GM19351 (cell line): ENCODE measurements at regions not wholly inside any gene's neighbourhood (a gene's known extent, or its start where the extent isn't known, plus 50 kb on each side); places are given as distances from the start of the nearest gene placed in this dataset.
A peak's percentile ranks its signal among the peaks of the same experiment; 100 is the strongest.

ENCODE experiments used
- ATAC-seq: cut with Tn5 transposase; IDR thresholded peaks from one replicate; pipeline ENCODE4 v1.9.1; 2021; ENCODE audit warnings: mild to moderate bottlenecking, moderate library complexity; ENCODE audit not compliant: unreplicated experiment

DNA sequence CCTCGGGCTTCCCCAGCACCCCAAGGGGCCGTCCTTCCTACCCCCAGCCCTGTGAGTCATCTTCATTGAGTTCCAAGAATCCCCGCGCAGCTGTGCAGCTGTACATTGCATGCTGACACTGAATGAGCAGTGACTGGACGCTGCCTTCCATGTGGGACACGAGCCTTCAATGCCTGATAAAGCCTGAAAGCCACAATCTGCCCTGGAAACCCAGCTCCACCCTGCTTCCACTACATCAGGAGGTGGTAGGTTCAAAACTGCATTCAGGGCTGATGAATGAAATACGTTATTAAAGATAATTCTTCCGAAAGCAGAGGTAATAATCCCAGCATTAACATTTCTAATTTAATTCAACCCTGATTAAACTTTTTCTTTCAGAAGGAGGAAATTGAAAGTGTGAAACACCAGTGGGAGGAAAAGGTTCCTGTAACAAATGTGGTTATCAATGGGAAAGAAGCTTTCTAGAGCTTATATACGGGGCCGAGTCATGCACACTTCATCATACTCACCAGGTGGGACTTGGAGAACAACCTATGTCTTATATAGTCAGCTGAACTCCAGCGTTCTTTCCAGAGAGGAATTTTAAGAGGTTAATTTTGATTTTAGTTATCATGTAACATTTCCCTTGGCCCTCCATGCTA is 360.1 kb downstream of the LPIN1 start:
- peak; percentile 66 for ATAC-seq

DNA sequence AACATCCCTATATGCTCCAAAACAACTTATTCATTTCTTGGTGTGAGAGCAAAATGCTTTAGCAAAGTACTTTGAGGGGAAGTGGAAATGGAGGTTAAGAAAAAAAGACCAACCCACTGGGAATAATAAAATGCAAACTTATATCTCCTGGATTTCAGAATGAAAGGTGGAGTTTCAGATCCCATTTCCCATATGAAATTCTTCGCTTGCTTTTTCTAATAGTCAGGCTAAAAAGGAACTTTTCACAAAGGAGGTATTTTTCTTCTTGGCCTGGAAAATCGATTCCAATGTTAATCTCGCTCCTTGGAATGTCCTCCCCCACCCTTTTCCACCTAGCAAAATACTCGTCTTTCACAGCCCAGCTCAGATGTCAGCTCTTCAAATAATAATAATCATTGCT is 360.9 kb downstream of the LPIN1 start:
- ATAC-seq, result no peak

DNA sequence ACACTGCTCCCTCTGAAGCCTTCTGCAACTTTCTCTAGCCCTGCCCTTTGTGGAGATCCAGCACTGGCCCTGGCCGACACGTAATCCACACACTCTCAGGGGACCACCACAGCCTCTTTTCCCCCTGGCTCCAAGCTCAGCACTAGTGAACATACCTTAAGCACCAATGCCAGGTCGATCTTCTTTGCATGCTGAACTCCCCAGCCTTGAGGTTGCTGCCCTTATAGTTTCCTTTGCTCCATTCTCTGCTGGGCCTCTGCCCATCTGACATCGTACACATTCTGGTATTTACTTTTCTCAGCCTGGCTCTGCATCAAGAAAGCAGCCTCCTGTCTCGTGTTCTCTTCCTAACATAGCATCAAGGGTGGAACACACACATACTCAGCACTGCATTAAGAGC is 361.5 kb downstream of the LPIN1 start:
- ATAC-seq, result no peak

DNA sequence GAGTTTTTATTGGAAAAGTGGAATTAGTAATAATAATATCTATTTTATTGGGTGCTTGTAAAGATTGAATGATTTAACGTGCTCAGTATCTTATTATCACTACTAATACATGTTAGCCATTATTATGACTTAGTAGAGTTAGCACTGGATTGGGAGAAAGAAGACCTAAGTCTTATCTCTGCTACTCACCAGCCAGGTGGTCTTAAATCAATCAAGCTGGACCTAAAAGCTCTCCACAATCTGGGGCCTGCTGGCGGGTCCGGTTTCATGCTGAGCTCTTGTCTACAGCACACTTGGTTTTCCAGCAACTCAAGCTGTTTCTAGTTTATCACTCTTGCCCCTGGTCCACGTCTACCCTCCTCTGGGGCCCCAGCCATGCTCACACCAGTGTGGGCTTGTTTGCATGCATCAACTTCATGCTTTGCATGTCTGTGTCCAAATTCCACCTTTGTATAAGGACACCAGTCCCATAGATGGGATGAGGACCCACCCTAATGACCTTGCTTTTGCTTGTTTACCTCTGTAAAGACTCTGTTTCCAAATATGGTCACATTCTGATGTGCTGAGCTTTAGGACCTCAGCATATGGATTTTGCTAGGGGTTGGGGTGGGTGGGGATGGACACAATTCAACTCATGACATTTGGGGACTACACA is 363.1 kb downstream of the LPIN1 start:
- ATAC-seq, result no peak

DNA sequence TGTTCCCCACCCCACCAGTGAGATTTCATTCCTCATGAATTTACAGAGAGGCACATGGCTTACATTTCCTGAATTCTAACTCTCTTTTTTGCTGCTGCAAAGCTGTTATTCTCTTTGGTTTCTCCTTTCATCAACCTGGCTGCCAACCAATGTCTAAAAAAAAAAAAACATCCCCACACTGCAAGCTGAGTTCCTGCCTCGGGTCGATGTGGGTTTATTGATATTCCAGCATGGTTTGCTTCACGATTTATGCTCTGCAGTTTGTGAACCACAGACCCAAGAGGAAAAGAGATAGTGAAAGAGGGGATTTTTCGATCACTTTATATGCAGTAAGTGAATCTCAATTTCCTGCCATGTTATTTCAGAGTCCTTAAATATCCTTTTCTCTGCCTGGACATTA is 363.6 kb downstream of the LPIN1 start:
- no peak for ATAC-seq

DNA sequence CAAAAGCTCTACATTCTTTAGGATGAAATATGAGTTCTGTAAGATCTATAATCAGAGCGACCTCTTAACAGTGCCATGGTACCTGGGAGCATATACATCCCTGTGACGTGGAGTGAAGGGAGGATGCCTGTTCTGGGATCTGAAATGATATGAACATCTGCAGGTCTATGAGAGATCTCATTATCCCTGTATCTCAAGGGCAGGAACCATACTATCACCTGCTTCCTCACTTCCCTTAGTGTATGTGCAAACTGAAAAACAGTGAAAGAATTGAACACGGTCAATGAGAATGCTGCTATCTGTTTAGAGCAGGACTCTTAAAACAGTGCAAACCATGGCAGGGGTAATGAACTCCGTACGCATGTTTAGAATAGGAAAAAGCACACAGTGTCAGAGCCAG is 364.0 kb downstream of the LPIN1 start:
- no peak for ATAC-seq

DNA sequence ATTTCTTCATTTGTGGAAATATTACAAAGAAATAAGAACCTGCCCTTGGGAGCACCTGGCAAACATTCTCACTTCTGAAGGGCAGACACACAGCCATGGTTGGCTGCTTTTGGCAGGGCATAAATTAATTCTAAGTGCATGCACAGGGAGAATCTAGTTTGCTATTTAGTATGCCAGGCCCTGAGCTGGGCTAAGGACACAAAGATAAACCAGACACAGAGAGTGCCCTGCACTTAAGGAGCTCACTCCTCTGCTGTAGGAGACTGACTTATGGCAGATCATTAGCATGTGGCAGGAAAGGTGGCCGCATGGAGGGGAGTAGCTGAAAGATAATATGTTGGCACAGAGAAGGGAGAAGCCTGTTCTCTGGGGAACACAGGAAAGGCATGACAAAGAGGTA is 367.0 kb downstream of the LPIN1 start:
- no peak for ATAC-seq

DNA sequence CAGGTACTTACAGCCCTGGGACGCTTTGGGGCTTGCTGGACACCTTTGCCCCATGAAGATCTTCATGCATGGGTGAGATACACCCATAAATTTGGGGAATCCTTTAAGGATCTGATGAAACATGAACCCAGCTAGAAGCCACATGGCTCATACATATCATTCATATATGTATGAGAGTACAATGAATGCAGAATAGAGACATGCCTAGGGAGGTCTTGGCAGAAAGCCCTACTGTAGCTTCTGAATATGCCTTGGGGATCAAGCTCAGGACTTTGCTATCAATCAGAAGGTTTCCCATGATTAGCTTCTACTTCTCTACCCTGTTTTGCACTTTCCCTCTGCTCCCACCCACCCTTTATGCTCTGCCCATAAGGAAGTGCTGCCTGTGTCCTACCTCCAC is 368.4 kb downstream of the LPIN1 start:
- ATAC-seq, result no peak

DNA sequence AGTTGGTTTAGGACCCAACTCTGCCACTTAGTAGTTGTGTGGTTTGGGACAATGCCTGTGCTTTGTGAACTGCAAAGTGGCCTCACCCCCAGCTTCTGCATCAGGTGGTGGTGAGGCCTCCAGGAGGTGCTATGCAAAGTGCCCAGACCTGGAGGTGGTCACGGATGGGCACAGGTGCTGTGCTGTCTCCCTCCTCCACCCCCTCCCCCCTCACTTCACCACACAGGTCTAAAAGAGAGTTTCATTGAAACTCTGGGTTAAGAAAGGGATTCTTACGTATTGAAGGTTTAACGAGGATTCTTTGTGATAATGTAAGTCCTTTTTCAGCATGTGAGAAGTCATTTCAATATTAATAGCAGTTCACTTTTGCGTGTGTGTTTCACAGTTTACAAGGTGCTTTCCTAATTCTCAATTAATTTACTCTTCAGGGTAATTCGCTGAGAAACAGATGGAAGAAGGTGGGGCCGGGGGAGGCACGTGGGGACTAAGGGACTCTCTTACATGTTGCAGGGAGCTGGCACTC is 369.9 kb downstream of the LPIN1 start:
- ATAC-seq, result peak; percentile 84

DNA sequence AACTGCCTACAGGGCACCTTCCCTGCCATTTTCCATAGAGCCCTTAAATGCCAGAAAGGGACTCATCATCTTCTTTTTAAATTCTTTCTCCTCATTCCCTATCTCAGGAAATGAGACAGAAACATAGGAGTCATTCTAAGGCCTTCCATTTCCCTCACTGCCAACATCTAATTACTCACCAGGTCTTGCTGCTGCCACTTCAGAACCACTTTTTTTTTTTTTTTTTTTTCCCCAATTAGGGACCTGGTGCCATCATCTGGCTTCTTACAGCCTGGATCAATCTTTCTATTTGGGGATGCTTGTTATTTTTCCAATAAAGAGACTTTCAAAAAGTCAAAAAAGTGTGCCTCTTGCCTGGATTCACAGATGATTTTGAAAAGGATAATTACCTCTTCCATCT is 373.4 kb downstream of the LPIN1 start:
- ATAC-seq, result no peak

DNA sequence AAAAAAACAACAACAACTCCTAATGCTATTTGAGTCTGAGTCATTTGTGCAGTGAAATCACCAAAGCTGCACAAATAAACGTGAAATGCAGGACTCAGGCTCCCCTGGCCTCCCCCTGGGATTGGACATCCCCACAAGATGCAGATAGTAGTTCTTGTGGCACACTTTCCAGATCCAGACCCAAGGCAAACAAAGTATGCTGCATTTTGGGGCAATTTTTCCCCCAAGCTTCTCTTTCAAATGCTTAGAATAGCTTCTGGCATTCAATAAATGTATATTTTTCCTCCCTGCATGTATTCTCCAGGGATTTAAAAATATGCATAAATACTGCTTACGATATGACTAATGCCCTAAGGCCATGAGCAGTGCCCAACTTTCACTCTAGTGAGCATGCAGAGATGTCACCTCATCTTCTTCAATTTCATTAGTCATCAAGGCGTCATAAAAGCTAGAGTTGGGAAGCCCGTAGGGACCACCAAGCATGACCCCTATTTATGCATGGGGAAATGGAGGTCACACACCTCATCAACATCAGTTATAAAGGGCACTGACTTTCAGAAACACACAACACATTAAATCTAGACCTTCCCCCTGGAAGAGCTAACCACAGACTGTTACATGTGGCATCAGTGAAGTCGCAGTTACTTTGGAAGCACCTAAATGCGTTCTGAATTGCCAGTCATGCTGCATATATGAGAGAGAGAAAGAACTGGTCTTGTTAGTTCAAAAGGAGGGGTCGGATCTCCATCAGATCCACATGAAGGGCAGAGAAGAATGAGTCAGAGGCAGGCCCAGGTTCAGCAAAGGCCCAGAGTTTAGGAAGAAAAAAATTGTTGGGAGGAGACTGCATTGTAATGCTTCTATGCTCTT is 374.1 kb downstream of the LPIN1 start:
- no peak for ATAC-seq

DNA sequence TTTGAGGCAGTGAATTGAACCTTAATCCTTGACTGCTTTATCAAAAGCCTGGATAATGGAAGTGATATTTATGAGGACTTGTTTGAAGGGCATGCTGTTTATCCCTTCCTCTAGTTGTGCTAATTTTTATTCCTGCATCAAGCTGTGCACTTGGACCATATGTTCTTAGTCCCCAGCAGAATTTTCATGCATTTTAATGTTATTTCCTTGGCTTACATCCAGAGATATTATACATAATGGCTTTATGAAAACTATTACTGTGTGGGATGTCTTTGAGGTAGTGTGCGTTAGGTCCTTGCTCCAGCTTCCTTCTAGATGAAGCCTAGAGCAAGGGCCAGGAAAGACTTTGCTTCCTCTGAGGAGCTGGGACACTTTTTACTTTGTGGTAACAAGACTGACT is 378.4 kb downstream of the LPIN1 start:
- no peak for ATAC-seq

DNA sequence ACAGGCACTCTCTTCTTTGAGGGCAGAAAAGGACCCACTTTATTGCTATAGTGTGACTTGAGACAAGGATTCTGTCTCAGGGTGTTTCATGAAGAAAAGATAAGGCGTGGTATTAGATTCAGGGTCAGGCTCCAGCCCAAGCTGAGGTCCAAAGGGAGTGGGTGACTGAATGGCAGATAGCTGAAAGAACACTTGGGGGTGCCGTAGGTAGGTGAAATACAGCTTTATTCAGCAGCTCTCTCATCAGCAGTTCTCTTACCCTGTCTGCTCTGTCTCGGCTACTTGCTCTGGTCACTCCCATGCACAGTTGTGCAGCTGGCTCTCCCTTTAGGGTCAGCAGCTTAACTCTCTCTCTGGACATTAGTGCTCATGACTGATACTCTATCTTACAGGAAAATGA is 379.9 kb downstream of the LPIN1 start:
- no peak for ATAC-seq

DNA sequence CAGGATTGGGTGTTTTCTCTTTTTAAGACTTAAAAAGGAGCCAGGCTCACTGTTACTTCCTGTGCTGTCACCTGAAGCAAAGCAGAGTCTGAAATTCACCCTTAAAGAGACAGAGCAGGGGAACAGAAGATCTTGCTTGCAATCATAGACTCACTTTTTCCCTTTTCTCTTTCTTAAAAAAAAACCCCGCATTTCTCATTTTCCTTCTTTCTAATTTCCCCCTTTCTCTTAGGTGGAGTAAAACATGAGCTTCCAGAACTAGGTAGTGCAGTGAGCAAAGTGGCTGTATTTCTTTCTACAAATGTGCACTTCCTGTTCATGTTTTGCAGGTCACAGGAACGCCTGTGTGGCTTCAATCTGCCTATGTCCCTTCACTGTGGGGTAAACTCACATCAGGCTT is 381.2 kb downstream of the LPIN1 start:
- ATAC-seq, result peak; percentile 53

DNA sequence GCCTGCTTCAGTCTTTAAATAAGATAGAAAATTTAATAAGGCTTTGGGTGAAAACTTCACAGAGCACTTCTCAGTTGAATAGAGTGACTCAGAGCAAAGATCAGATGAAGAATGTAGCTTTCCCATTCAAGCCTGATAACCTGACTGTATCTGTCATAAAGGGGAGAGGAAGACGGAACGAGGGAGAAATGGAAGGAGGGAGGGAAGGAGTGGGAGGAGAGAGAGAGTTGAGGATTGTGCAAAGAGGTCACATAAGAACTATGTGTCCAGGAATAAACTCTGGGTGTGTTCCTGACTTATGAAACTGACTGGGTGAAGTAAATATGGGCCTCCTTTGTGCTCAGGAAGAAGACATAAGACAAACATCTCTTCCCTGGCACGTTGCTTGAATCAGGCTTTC is 385.5 kb downstream of the LPIN1 start:
- ATAC-seq, result no peak

DNA sequence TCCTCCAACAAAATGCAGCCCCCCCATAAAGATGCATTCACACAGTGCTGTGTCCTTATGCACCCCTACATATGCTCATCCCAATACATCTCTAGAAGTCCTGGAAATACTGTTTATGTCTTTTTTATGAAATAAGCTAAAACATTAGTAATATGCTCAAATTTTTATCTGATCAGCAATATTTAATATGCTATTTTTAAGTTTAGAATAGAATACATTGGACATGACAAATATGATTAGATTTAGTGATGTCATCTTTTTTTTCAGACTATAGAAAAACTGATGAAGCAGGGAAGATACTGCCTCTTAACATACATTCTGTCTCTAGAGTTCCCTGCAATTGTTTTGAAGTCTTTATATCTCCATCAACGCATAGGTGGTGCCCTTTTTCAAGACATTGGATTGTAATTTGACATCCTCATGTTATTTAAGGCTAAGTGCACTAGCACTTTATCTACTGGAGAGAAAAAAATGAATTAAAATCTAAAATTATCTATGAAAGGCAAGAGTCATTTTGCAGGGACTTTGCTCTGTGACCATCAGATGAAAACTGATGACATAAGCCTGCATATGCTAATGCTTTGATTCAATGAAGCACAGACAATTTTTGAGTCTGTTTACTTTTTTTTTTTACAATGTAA is 395.3 kb downstream of the LPIN1 start:
- ATAC-seq, result no peak

DNA sequence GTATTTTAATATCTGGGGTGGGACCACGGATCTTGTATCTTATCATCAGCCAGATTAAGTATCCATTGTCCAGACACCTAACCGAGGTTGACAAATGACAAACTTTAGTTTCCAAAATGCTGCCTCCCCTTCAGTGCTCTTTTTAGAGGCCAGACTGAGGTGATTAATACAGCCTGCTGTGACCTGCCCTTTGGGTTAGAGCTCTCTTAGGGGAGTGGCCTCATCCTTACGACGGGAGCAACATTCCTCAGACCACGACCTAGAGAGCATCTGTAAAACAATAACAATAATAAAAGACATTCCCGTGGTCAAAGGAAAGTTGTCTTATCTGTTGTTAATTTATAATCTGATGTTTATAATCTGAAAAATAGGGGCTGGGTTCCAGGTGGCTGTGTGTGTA is 405.3 kb downstream of the LPIN1 start:
- no peak for ATAC-seq

DNA sequence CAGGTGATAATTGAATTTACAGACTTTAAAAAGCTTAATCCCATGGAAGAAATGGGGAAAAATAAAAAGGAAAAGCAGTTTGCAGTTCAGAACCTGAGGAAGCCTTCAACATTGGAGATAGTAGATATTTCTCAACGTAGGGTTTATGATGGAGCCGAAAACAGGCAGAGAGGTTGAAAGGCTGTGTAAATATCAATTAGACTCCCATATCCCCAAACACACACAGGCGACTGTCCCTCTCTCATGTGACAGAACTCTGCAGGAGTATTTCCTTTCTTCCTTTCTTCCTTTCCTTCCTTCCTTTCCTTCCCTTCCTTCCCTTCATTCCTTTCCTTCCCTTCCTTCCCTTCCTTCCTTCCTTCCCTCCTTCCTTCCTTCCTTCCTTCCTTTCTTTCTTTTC is 406.5 kb downstream of the LPIN1 start:
- ATAC-seq, result no peak

DNA sequence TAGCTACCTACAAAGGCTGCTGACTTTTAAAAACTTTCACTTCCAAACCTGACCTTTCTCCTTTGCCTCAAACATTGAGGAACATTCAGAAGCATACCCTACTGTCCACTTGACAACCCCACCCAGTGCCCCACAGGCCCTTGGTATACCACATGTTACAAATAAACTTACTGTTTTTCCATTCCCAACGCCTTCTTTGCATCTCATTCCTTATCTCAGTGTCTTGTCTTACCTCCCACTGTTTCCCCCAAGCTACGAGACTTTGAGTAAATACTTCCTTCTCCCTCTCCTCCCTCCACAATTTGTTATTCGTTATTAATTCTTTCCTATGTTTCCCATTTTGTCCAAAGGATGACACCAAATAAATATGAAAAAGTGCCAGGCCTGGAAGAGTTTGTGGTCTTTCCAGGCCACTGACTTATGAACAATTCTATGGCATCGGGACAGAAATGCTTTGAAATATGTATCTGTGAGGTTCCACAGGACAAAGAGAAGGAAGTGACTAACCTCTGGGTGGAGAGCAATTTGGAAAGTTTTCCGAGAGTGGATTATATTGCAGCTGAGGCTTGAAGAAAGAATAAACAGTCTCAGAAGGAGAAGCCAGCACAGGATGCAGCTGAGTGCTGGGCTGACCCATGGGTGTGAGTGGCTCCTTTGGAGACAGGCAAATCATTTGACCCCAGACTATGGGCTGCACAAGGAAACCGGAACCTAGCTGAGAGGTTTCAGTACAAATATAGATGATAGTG is 409.0 kb downstream of the LPIN1 start:
- ATAC-seq, result no peak

DNA sequence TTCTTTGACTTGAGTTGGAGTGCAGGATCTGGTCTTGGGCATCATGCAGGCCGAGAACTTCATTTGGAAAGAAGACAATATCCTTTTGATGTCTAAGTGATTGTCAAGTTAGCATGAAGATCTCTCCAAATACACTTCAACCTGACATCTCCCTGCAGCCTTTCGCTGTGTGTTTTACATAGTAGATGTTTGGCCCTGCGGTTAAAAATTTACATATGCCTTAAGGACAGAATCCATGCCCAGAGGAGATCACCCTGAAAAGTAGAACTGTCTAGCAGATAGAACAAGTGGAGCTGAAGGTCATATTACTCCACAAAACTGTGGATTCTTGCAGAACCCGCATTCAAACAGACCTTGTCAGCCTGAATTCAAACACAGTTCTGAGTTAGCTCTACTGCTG is 409.9 kb downstream of the LPIN1 start:
- no peak for ATAC-seq

DNA sequence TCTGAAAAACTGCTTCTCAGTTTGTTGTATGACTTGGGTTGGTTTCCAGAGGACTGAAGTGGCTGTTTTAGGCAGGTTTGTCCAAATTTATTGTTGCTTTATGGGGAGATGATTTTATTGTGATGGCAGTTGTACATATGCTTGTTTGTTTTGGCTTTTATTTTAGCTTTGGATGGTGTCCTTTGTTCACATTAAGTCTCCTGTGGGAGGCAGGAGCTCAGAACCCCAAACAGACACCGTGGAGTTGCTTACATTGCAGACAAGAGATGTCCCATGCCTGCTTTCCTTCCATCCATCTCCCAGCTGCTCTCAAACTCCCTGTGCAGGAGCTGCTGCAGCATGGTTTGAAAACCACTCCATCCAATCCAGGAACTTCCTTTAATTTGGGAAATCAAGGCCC is 414.7 kb downstream of the LPIN1 start:
- no peak for ATAC-seq
